Esophagus squamous epithelium (tissue), 4 donors: ENCODE measurements at regions not wholly inside any gene's neighbourhood (a gene's known extent, or its start where the extent isn't known, plus 50 kb on each side); places are given as distances from the start of the nearest gene placed in this dataset.

Experiments used
- CTCF ChIP-seq, 6 experiments: fragments of 450-650 bp in 4 of 6; fragments of 200-600 bp in 2 of 6; sonication (generic) in 2 of 6; IDR thresholded peaks; one replicate each; pipeline ENCODE4 v1.5.1; 2016 to 2019; ENCODE audit warnings: antibody characterized with exemption in 6 of 6, mild to moderate bottlenecking in 4 of 6, moderate library complexity in 4 of 6
- POLR2A ChIP-seq, 4 donors: fragments of 450-650 bp; IDR thresholded peaks; one replicate each; pipeline ENCODE4 v1.6.1; 2017; ENCODE audit warnings: antibody characterized with exemption in 4 of 4, mild to moderate bottlenecking in 4 of 4, moderate library complexity in 3 of 4

- TF ChIP-seq POLR2A (IDR thresholded peaks at IDR 0.05) (no peak), CTCF (IDR thresholded peaks at IDR 0.05) (no peak)
These were observed 231.7 kb upstream of the ARRDC4 start for GRCh38 chr15:97728791-97729190.
